Prostate gland (tissue), 2 donors: ENCODE measurements at regions not wholly inside any gene's neighbourhood (a gene's known extent, or its start where the extent isn't known, plus 50 kb on each side); places are given as distances from the start of the nearest gene placed in this dataset.

ENCODE experiments used
- POLR2AphosphoS5 ChIP-seq: sonication (generic); formaldehyde crosslinking; IDR thresholded peaks from one replicate; pipeline ENCODE4 v1.6.1; 2017; ENCODE audit warnings: antibody characterized with exemption
- TF ChIP-seq, protein P1 (sequence below), 4 experiments: fragments of 200-600 bp in 2 of 4; fragments of 450-650 bp in 2 of 4; sonication (generic) in 2 of 4; IDR thresholded peaks; 1 replicate in 3 of 4; 2 replicates in 1 of 4; pipeline ENCODE4 v1.5.1; 2016 to 2019; ENCODE audit warnings: antibody characterized with exemption in 4 of 4, mild to moderate bottlenecking in 2 of 4, moderate library complexity in 2 of 4

DNA sequence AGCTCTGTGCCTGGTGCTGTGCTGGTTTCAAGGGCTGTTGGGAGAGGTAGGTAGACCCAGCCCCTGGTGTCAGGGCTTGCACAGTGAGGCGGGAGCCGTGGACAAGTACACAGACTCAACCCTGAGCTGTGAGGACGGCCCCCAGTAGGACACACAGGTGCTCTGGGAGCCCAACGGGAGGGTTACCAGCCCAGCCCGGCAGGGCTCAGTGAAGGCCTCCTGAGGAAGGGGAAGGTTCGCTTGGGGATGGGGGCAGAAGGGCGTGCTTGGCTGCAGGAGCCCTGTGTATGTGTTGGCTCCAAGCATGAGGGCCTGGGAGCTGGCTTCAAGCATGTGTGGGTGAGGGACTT, 58.9 kb downstream of the SLC25A47 start:
- TF ChIP-seq, protein P1, sequence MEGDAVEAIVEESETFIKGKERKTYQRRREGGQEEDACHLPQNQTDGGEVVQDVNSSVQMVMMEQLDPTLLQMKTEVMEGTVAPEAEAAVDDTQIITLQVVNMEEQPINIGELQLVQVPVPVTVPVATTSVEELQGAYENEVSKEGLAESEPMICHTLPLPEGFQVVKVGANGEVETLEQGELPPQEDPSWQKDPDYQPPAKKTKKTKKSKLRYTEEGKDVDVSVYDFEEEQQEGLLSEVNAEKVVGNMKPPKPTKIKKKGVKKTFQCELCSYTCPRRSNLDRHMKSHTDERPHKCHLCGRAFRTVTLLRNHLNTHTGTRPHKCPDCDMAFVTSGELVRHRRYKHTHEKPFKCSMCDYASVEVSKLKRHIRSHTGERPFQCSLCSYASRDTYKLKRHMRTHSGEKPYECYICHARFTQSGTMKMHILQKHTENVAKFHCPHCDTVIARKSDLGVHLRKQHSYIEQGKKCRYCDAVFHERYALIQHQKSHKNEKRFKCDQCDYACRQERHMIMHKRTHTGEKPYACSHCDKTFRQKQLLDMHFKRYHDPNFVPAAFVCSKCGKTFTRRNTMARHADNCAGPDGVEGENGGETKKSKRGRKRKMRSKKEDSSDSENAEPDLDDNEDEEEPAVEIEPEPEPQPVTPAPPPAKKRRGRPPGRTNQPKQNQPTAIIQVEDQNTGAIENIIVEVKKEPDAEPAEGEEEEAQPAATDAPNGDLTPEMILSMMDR (IDR thresholded peaks at IDR 0.05): no peak
- no peak for TF ChIP-seq POLR2AphosphoS5
